Activated T-helper 2 cell treated with anti-CD3 and anti-CD28 coated beads, Interferon-gamma antibody, Interleukin-2, Interleukin-4, amounts not matched to agents 10 μg/mL and 5 μg/mL and 100 μg/mL, durations not matched to agents 14 hours and 24 hours and 36 hours (primary cell): ENCODE measurements at regions not wholly inside any gene's neighbourhood (a gene's known extent, or its start where the extent isn't known, plus 50 kb on each side); places are given as distances from the start of the nearest gene placed in this dataset.

ENCODE experiments used
- DNase-seq: peaks from one replicate; pipeline ENCODE4 v3.0.0; 2021; ENCODE audit warnings: low spot score
- H3K27ac Mint-ChIP-seq: one replicate; pipeline ENCODE4 v1.8.0; 2021; ENCODE audit warnings: mixed read lengths
- H3K27me3 Mint-ChIP-seq: one replicate; pipeline ENCODE4 v1.8.0; 2021; ENCODE audit warnings: low read depth, mixed read lengths
- H3K36me3 Mint-ChIP-seq: one replicate; pipeline ENCODE4 v1.8.0; 2021; ENCODE audit warnings: low read depth, mixed read lengths
- H3K4me1 Mint-ChIP-seq: one replicate; pipeline ENCODE4 v1.8.0; 2021; ENCODE audit warnings: low read depth, mixed read lengths
- H3K4me3 Mint-ChIP-seq: one replicate; pipeline ENCODE4 v1.8.0; 2021; ENCODE audit warnings: low read depth, mild to moderate bottlenecking, moderate library complexity, mixed read lengths
- H3K9me3 Mint-ChIP-seq: one replicate; pipeline ENCODE4 v1.8.0; 2021; ENCODE audit warnings: mixed read lengths
- intact Hi-C: fragments of 100-400 bp; cut with micrococcal nuclease; formaldehyde crosslinking; loops from one replicate; pipeline ENCODE4 v1.15.1; 2023

- intact Hi-C loops = no loop called here
- no peaks in the 10 kb centered on the region for H3K27me3 Mint-ChIP-seq
- no peaks in the 10 kb centered on the region for H3K36me3 Mint-ChIP-seq
- peaks cover 19% of the 10 kb centered on the region for H3K9me3 Mint-ChIP-seq
- no peak for DNase-seq
- no peak overlapping the region for H3K27ac Mint-ChIP-seq
- H3K4me3 Mint-ChIP-seq = no peak overlapping the region
- no peaks in the 10 kb centered on the region for H3K4me1 Mint-ChIP-seq
Measured at GRCh38 chr11:39177678-39178077, 2281.8 kb downstream of the LRRC4C start.

GRCh38 chr11:39174965-39175364 lies 2284.5 kb downstream of the LRRC4C start:
- H3K36me3 Mint-ChIP-seq = no peaks in the 10 kb centered on the region
- H3K27me3 Mint-ChIP-seq = no peaks in the 10 kb centered on the region
- no peak overlapping the region for H3K27ac Mint-ChIP-seq
- peaks cover 28% of the 10 kb centered on the region for H3K9me3 Mint-ChIP-seq
- no peaks in the 10 kb centered on the region for H3K4me1 Mint-ChIP-seq
- intact Hi-C loops = no loop called here
- H3K4me3 Mint-ChIP-seq = no peak overlapping the region
- no peak for DNase-seq

GRCh38 chr11:39174196-39174595 lies 2285.3 kb downstream of the LRRC4C start:
- DNase-seq = no peak
- no peak overlapping the region for H3K27ac Mint-ChIP-seq
- intact Hi-C loops = no loop called here
- no peaks in the 10 kb centered on the region for H3K36me3 Mint-ChIP-seq
- H3K4me3 Mint-ChIP-seq = no peak overlapping the region
- H3K4me1 Mint-ChIP-seq = no peaks in the 10 kb centered on the region
- peaks cover 28% of the 10 kb centered on the region for H3K9me3 Mint-ChIP-seq
- no peaks in the 10 kb centered on the region for H3K27me3 Mint-ChIP-seq

- peaks cover 11% of the 10 kb centered on the region for H3K9me3 Mint-ChIP-seq
- no peak overlapping the region for H3K27ac Mint-ChIP-seq
- H3K36me3 Mint-ChIP-seq = no peaks in the 10 kb centered on the region
- no peaks in the 10 kb centered on the region for H3K4me1 Mint-ChIP-seq
- H3K27me3 Mint-ChIP-seq = no peaks in the 10 kb centered on the region
- no peak for DNase-seq
- H3K4me3 Mint-ChIP-seq = no peak overlapping the region
- intact Hi-C loops = no loop called here
Measured at GRCh38 chr11:39165021-39165420, 2294.4 kb downstream of the LRRC4C start.

- no peaks in the 10 kb centered on the region for H3K36me3 Mint-ChIP-seq
- H3K4me3 Mint-ChIP-seq = no peak overlapping the region
- intact Hi-C loops = no loop called here
- H3K4me1 Mint-ChIP-seq = no peaks in the 10 kb centered on the region
- peaks cover 29% of the 10 kb centered on the region for H3K9me3 Mint-ChIP-seq
- H3K27me3 Mint-ChIP-seq = no peaks in the 10 kb centered on the region
- no peak overlapping the region for H3K27ac Mint-ChIP-seq
- DNase-seq = no peak
Measured at GRCh38 chr11:39149214-39149613, 2310.2 kb downstream of the LRRC4C start.

- no peaks in the 10 kb centered on the region for H3K4me1 Mint-ChIP-seq
- peaks cover 28% of the 10 kb centered on the region for H3K9me3 Mint-ChIP-seq
- no peak overlapping the region for H3K27ac Mint-ChIP-seq
- DNase-seq = no peak
- intact Hi-C loops = no loop called here
- no peaks in the 10 kb centered on the region for H3K27me3 Mint-ChIP-seq
- no peak overlapping the region for H3K4me3 Mint-ChIP-seq
- no peaks in the 10 kb centered on the region for H3K36me3 Mint-ChIP-seq
Measured at GRCh38 chr11:39145346-39145745, 2314.1 kb downstream of the LRRC4C start.

- Mint-ChIP-seq H3K4me1 (no peaks in the 10 kb centered on the region), H3K4me3 (no peak overlapping the region), H3K27ac (no peak overlapping the region), H3K27me3 (no peaks in the 10 kb centered on the region), H3K9me3 (peaks cover 27% of the 10 kb centered on the region), H3K36me3 (no peaks in the 10 kb centered on the region)
- DNase-seq = no peak
- intact Hi-C loops = no loop called here
Measured at GRCh38 chr11:39144351-39145130, 2314.9 kb downstream of the LRRC4C start.

- DNase-seq = no peak
- Mint-ChIP-seq H3K9me3 (peaks cover 49% of the 10 kb centered on the region), H3K4me1 (no peaks in the 10 kb centered on the region), H3K36me3 (no peaks in the 10 kb centered on the region), H3K4me3 (no peak overlapping the region), H3K27me3 (no peaks in the 10 kb centered on the region), H3K27ac (no peak overlapping the region)
- intact Hi-C loops = no loop called here
Measured at GRCh38 chr11:39139581-39139980, 2319.9 kb downstream of the LRRC4C start.

- no peak for DNase-seq
- no peak overlapping the region for H3K27ac Mint-ChIP-seq
- intact Hi-C loops = no loop called here
- no peaks in the 10 kb centered on the region for H3K4me1 Mint-ChIP-seq
- H3K36me3 Mint-ChIP-seq = no peaks in the 10 kb centered on the region
- no peak overlapping the region for H3K4me3 Mint-ChIP-seq
- H3K27me3 Mint-ChIP-seq = no peaks in the 10 kb centered on the region
- peaks cover 29% of the 10 kb centered on the region for H3K9me3 Mint-ChIP-seq
Measured at GRCh38 chr11:39120890-39121289, 2338.6 kb downstream of the LRRC4C start.

- intact Hi-C loops = no loop called here
Measured at GRCh38 chr11:39113606-39114005, 2345.8 kb downstream of the LRRC4C start.

GRCh38 chr11:39102236-39102635 lies 2357.2 kb downstream of the LRRC4C start:
- H3K4me1 Mint-ChIP-seq = no peaks in the 10 kb centered on the region
- peaks cover 34% of the 10 kb centered on the region for H3K9me3 Mint-ChIP-seq
- intact Hi-C loops = no loop called here
- no peak for DNase-seq
- no peaks in the 10 kb centered on the region for H3K27me3 Mint-ChIP-seq
- no peak overlapping the region for H3K27ac Mint-ChIP-seq
- H3K36me3 Mint-ChIP-seq = no peaks in the 10 kb centered on the region
- H3K4me3 Mint-ChIP-seq = no peak overlapping the region

More at GRCh38 chr11:39113606-39114005, 2345.8 kb downstream of the LRRC4C start:
- H3K4me3 Mint-ChIP-seq = no peak overlapping the region
- no peaks in the 10 kb centered on the region for H3K36me3 Mint-ChIP-seq
- no peaks in the 10 kb centered on the region for H3K4me1 Mint-ChIP-seq
- H3K27me3 Mint-ChIP-seq = no peaks in the 10 kb centered on the region
- no peak overlapping the region for H3K27ac Mint-ChIP-seq
- H3K9me3 Mint-ChIP-seq = peaks cover 30% of the 10 kb centered on the region
- DNase-seq = no peak

- intact Hi-C loops = no loop called here
- no peak overlapping the region for H3K27ac Mint-ChIP-seq
- H3K27me3 Mint-ChIP-seq = no peaks in the 10 kb centered on the region
- H3K4me1 Mint-ChIP-seq = no peaks in the 10 kb centered on the region
- DNase-seq = no peak
- H3K36me3 Mint-ChIP-seq = no peaks in the 10 kb centered on the region
- H3K4me3 Mint-ChIP-seq = no peak overlapping the region
- peaks cover 40% of the 10 kb centered on the region for H3K9me3 Mint-ChIP-seq
Measured at GRCh38 chr11:39078465-39078864, 2381.0 kb downstream of the LRRC4C start.

GRCh38 chr11:39037611-39038010 lies 2421.8 kb downstream of the LRRC4C start:
- H3K4me1 Mint-ChIP-seq = no peaks in the 10 kb centered on the region

More at GRCh38 chr11:39037611-39038010, 2421.8 kb downstream of the LRRC4C start:
- Mint-ChIP-seq H3K27me3 (no peaks in the 10 kb centered on the region), H3K27ac (no peak overlapping the region), H3K4me3 (no peak overlapping the region), H3K9me3 (peaks cover 40% of the 10 kb centered on the region), H3K36me3 (no peaks in the 10 kb centered on the region)
- no peak for DNase-seq
- intact Hi-C loops = no loop called here
